Activated B cell treated with CpG ODN at 0.5 μM for 24 hours (primary cell): ENCODE measurements at regions not wholly inside any gene's neighbourhood (a gene's known extent, or its start where the extent isn't known, plus 50 kb on each side); places are given as distances from the start of the nearest gene placed in this dataset.

Experiments
- ATAC-seq: fragments of 200-7000 bp; cut with Tn5 transposase; one replicate; pipeline ENCODE4 v1.10.0; 2021; ENCODE audit warnings: low read depth, mild to moderate bottlenecking, moderate library complexity
- CTCF ChIA-PET: fragments of 350-600 bp; sonication (Branson Sonifier 250); formaldehyde crosslinking; loops from one replicate; lab custom pipeline; 2021; ENCODE audit warnings: antibody characterized with exemption; lab: Charles Lee
- POLR2A ChIA-PET: fragments of 350-600 bp; sonication (Branson Sonifier 250); formaldehyde crosslinking; loops from one replicate; lab custom pipeline; 2021; ENCODE audit warnings: antibody characterized with exemption; lab: Charles Lee
- DNase-seq: peaks from one replicate; pipeline ENCODE4 v3.0.0; 2022
- H3K27ac Mint-ChIP-seq: one replicate; pipeline ENCODE4 v1.8.0; 2020; ENCODE audit warnings: mixed read lengths
- H3K27me3 Mint-ChIP-seq: one replicate; pipeline ENCODE4 v1.8.0; 2021; ENCODE audit warnings: mixed read lengths
- H3K36me3 Mint-ChIP-seq: one replicate; pipeline ENCODE4 v1.8.0; 2021; ENCODE audit warnings: low read depth, mixed read lengths
- H3K4me1 Mint-ChIP-seq: one replicate; pipeline ENCODE4 v1.8.0; 2021; ENCODE audit warnings: mixed read lengths
- H3K4me3 Mint-ChIP-seq: one replicate; pipeline ENCODE4 v1.8.0; 2020; ENCODE audit warnings: mild to moderate bottlenecking, mixed read lengths
- H3K9me3 Mint-ChIP-seq: one replicate; pipeline ENCODE4 v1.8.0; 2020; ENCODE audit warnings: mixed read lengths
- CTCF ChIP-seq: fragments of 200-600 bp; IDR thresholded peaks from one replicate; pipeline ENCODE4 v1.8.0; 2022; ENCODE audit warnings: antibody characterized with exemption, mild to moderate bottlenecking
- intact Hi-C: fragments of 100-400 bp; cut with micrococcal nuclease; formaldehyde crosslinking; loops from one replicate; pipeline ENCODE4 v1.15.1; 2024

GRCh38 chr6:20327141-20327540 lies 74.5 kb upstream of the E2F3 start:
- H3K27me3 Mint-ChIP-seq, result peaks cover 3% of the 10 kb centered on the region
- H3K27ac Mint-ChIP-seq, result no peak overlapping the region
- ATAC-seq (no peak), DNase-seq (no peak)
- POLR2A ChIA-PET, result interaction anchor here (0.5 kb wide), 1 partner anchor 76 kb away, joined by 3 read pairs; no protein-coding TSS in a partner anchor
- TF ChIP-seq CTCF, result no peak
- CTCF ChIA-PET, result no interaction called here
- no peaks in the 10 kb centered on the region for H3K9me3 Mint-ChIP-seq
- H3K4me1 Mint-ChIP-seq, result peaks cover 8% of the 10 kb centered on the region
- H3K36me3 Mint-ChIP-seq, result no peaks in the 10 kb centered on the region
- H3K4me3 Mint-ChIP-seq, result no peak overlapping the region
- intact Hi-C loops, result no loop called here

- DNase-seq, result no peak
- Mint-ChIP-seq H3K4me3 (no peak overlapping the region), H3K4me1 (peaks cover 8% of the 10 kb centered on the region), H3K36me3 (no peaks in the 10 kb centered on the region), H3K9me3 (no peaks in the 10 kb centered on the region), H3K27ac (no peak overlapping the region), H3K27me3 (peaks cover 6% of the 10 kb centered on the region)
- no peak for TF ChIP-seq CTCF
- POLR2A ChIA-PET, result no interaction called here
- intact Hi-C loops, result no loop called here
- CTCF ChIA-PET, result no interaction called here
- no peak for ATAC-seq
Measured at GRCh38 chr6:20328266-20328923, 73.3 kb upstream of the E2F3 start.

GRCh38 chr6:20328924-20329300 lies 72.8 kb upstream of the E2F3 start:
- intact Hi-C loops, result no loop called here
- Mint-ChIP-seq H3K4me3 (no peak overlapping the region), H3K27me3 (peaks cover 10% of the 10 kb centered on the region), H3K27ac (no peak overlapping the region), H3K9me3 (no peaks in the 10 kb centered on the region), H3K36me3 (no peaks in the 10 kb centered on the region), H3K4me1 (peaks cover 8% of the 10 kb centered on the region)
- ChIA-PET POLR2A (interaction anchor here (0.7 kb wide), 1 partner anchor 9 kb away, joined by 3 read pairs; no protein-coding TSS in a partner anchor), CTCF (no interaction called here)
- DNase-seq (no peak), ATAC-seq (no peak)
- no peak for TF ChIP-seq CTCF

- H3K9me3 Mint-ChIP-seq, result no peaks in the 10 kb centered on the region
- no peak for TF ChIP-seq CTCF
- ChIA-PET CTCF (no interaction called here), POLR2A (no interaction called here)
- intact Hi-C loops, result no loop called here
- no peaks in the 10 kb centered on the region for H3K36me3 Mint-ChIP-seq
- peaks cover 14% of the 10 kb centered on the region for H3K27me3 Mint-ChIP-seq
- DNase-seq, result no peak
- peaks cover 7% of the 10 kb centered on the region for H3K4me1 Mint-ChIP-seq
- H3K27ac Mint-ChIP-seq, result no peak overlapping the region
- ATAC-seq, result no peak
- no peak overlapping the region for H3K4me3 Mint-ChIP-seq
Measured at GRCh38 chr6:20331042-20331441, 70.6 kb upstream of the E2F3 start.

GRCh38 chr6:20331625-20332024 lies 70.1 kb upstream of the E2F3 start:
- Mint-ChIP-seq H3K36me3 (no peaks in the 10 kb centered on the region), H3K27me3 (peaks cover 14% of the 10 kb centered on the region), H3K9me3 (no peaks in the 10 kb centered on the region), H3K4me1 (peaks cover 7% of the 10 kb centered on the region), H3K4me3 (no peak overlapping the region), H3K27ac (no peak overlapping the region)
- intact Hi-C loops, result no loop called here
- TF ChIP-seq CTCF, result no peak
- DNase-seq, result no peak
- ATAC-seq, result no peak
- ChIA-PET POLR2A (no interaction called here), CTCF (interaction anchor here (1.1 kb wide), 1 partner anchor 14 kb away, joined by 3 read pairs; no protein-coding TSS in a partner anchor)
